PC-9 (cell line): ENCODE measurements at regions not wholly inside any gene's neighbourhood (a gene's known extent, or its start where the extent isn't known, plus 50 kb on each side); places are given as distances from the start of the nearest gene placed in this dataset.

Experiments used
- BruUV-seq: library from RNA; stranded (reverse); fragments of 400-500 nt; replicated peaks from 2 replicates; lab custom pipeline; 2021; lab: Mats Ljungman, UMichigan
- CTCF ChIA-PET: fragments of 300-600 bp; sonication (Branson Sonifier 250); formaldehyde crosslinking; loops from one replicate; lab custom pipeline; 2022; ENCODE audit warnings: antibody characterized with exemption; lab: Charles Lee
- POLR2A ChIA-PET: fragments of 300-600 bp; sonication (Branson Sonifier 250); formaldehyde crosslinking; loops from one replicate; lab custom pipeline; 2022; ENCODE audit warnings: antibody characterized with exemption; ENCODE audit not compliant: unreplicated experiment; lab: Charles Lee
- DNase-seq, 2 experiments: peaks; one replicate each; pipeline versions ENCODE4 v3.0.0 to v3.0.0-alpha.2; 2015 to 2022; ENCODE audit warnings: mixed read lengths in 1 of 2
- H2AFZ ChIP-seq: fragments of 200-600 bp; sonication (generic); 2 replicates; pipeline ENCODE4 v1.8.1; 2017; ENCODE audit warnings: antibody characterized with exemption
- H3F3A ChIP-seq: fragments of 200-600 bp; sonication (generic); 2 replicates; pipeline ENCODE4 v1.8.1; 2017; ENCODE audit warnings: antibody characterized with exemption, mild to moderate bottlenecking, low read depth; ENCODE audit not compliant: insufficient read depth
- H3K27ac ChIP-seq: fragments of 200-600 bp; sonication (generic); 2 replicates; pipeline ENCODE4 v1.6.1; 2016; ENCODE audit warnings: mixed run types
- H3K27me3 ChIP-seq: fragments of 200-600 bp; sonication (generic); 2 replicates; pipeline ENCODE4 v1.6.1; 2016; ENCODE audit warnings: low read depth, mixed run types; ENCODE audit not compliant: insufficient read depth
- H3K36me3 ChIP-seq: fragments of 200-600 bp; sonication (generic); 2 replicates; pipeline ENCODE4 v1.6.1; 2016; ENCODE audit warnings: low read depth, mixed run types
- H3K4me1 ChIP-seq: fragments of 200-600 bp; sonication (generic); replicated peaks from 2 replicates; pipeline ENCODE4 v1.6.1; 2016; ENCODE audit warnings: mixed run types; ENCODE audit not compliant: insufficient read depth
- H3K4me2 ChIP-seq: fragments of 200-600 bp; sonication (generic); 2 replicates; pipeline ENCODE4 v1.6.1; 2017; ENCODE audit warnings: mixed run types
- H3K4me3 ChIP-seq: fragments of 200-600 bp; sonication (generic); 2 replicates; pipeline ENCODE4 v1.6.1; 2016; ENCODE audit warnings: mixed run types
- H3K79me2 ChIP-seq: fragments of 200-600 bp; sonication (generic); 2 replicates; pipeline ENCODE4 v1.6.1; 2017; ENCODE audit warnings: low read depth, mixed run types
- H3K9me2 ChIP-seq: fragments of 200-600 bp; sonication (generic); 2 replicates; pipeline ENCODE4 v1.8.1; 2017; ENCODE audit warnings: mild to moderate bottlenecking; ENCODE audit not compliant: insufficient read depth
- H3K9me3 ChIP-seq: fragments of 200-600 bp; sonication (generic); 2 replicates; pipeline ENCODE4 v1.8.1; 2016; ENCODE audit warnings: low read depth; ENCODE audit not compliant: insufficient read depth
- H4K20me1 ChIP-seq: fragments of 200-600 bp; sonication (generic); 2 replicates; pipeline ENCODE4 v1.8.1; 2017; ENCODE audit not compliant: insufficient read depth
- EZH2 ChIP-seq: fragments of 200-600 bp; sonication (generic); IDR thresholded peaks from 2 replicates; pipeline ENCODE4 v1.8.0; 2017; ENCODE audit warnings: antibody characterized with exemption, low read depth
- intact Hi-C: fragments of 100-400 bp; cut with micrococcal nuclease; formaldehyde crosslinking; loops from one replicate; pipeline ENCODE4 v1.10.0; 2022; ENCODE audit not compliant: unreplicated experiment
- TF ChIP-seq, protein P1 (sequence below): fragments of 200-600 bp; sonication (generic); conservative IDR thresholded peaks from 2 replicates; pipeline ENCODE4 v1.6.1; 2017; ENCODE audit warnings: mixed run types, antibody characterized with exemption, mild to moderate bottlenecking, moderate library complexity

DNA sequence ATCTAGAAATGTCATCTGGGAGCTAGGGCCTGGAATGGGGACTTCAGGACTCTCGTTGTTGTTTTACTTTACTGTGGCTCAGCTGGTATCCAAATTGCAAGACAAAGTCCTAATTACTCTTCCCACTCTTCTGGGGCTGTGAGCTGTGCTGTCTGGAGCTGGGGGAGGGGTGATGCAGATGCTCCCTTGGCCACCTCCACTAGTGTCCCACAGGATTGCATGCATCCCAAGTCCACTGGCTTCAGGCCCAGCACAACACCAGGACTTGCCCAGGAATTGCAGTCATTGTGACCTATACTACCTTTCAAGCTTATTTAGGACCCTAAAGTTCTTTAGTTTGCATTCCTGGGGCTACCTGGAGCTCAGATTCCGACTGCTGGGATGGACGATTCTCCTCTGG lies 366.1 kb upstream of the FAM47C start:
- POLR2A ChIA-PET = no interaction called here
- TF ChIP-seq, protein P1, sequence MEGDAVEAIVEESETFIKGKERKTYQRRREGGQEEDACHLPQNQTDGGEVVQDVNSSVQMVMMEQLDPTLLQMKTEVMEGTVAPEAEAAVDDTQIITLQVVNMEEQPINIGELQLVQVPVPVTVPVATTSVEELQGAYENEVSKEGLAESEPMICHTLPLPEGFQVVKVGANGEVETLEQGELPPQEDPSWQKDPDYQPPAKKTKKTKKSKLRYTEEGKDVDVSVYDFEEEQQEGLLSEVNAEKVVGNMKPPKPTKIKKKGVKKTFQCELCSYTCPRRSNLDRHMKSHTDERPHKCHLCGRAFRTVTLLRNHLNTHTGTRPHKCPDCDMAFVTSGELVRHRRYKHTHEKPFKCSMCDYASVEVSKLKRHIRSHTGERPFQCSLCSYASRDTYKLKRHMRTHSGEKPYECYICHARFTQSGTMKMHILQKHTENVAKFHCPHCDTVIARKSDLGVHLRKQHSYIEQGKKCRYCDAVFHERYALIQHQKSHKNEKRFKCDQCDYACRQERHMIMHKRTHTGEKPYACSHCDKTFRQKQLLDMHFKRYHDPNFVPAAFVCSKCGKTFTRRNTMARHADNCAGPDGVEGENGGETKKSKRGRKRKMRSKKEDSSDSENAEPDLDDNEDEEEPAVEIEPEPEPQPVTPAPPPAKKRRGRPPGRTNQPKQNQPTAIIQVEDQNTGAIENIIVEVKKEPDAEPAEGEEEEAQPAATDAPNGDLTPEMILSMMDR = no peak
- TF ChIP-seq EZH2 = no peak
- intact Hi-C loops = no loop called here

DNA sequence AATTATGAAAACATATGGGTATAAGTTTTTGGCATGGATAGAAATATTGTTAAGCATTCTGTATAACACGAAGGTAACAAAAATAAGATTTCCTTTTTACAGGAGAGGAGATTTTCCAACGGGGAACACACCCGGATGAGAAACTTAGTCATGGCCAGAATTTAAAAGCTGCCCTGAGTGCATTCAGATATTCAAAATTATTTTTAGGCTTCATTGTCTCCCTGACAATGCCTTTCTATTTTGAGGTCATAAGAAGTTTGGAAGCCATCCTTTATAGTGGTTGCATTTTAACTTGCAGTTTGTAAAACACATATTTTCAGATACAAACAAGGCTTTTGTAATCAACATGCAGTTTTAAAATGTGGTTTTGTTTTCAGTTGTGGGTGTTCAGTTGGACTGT lies 357.5 kb upstream of the FAM47C start:
- no peak for DNase-seq
- H3K36me3 ChIP-seq = no peaks in the 10 kb centered on the region
- POLR2A ChIA-PET = no interaction called here
- no peak overlapping the region for H3K4me2 ChIP-seq
- CTCF ChIA-PET = no interaction called here
- no peak overlapping the region for H3K4me3 ChIP-seq
- no peaks in the 10 kb centered on the region for H3K79me2 ChIP-seq
- no peaks in the 10 kb centered on the region for H3K4me1 ChIP-seq
- no peaks in the 10 kb centered on the region for H4K20me1 ChIP-seq
- H3K9me2 ChIP-seq = no peaks in the 10 kb centered on the region
- H3F3A ChIP-seq = no peaks in the 10 kb centered on the region
- BruUV-seq = no TSS peak
- H2AFZ ChIP-seq = no peak overlapping the region
- H3K27me3 ChIP-seq = no peaks in the 10 kb centered on the region
- TF ChIP-seq, protein P1 = no peak
- TF ChIP-seq EZH2 = no peak
- no peak overlapping the region for H3K27ac ChIP-seq
- no peaks in the 10 kb centered on the region for H3K9me3 ChIP-seq
- intact Hi-C loops = no loop called here

More for the DNA sequence above, 366.1 kb upstream of the FAM47C start:
- Histone ChIP-seq H3K27me3 (no peaks in the 10 kb centered on the region), H4K20me1 (no peaks in the 10 kb centered on the region), H2AFZ (no peak overlapping the region), H3K9me3 (no peaks in the 10 kb centered on the region), H3F3A (no peaks in the 10 kb centered on the region), H3K9me2 (no peaks in the 10 kb centered on the region), H3K27ac (no peak overlapping the region), H3K36me3 (no peaks in the 10 kb centered on the region), H3K79me2 (no peaks in the 10 kb centered on the region), H3K4me1 (no peaks in the 10 kb centered on the region), H3K4me3 (no peak overlapping the region), H3K4me2 (no peak overlapping the region)
- no TSS peak for BruUV-seq
- DNase-seq = no peak
- CTCF ChIA-PET = no interaction called here

DNA sequence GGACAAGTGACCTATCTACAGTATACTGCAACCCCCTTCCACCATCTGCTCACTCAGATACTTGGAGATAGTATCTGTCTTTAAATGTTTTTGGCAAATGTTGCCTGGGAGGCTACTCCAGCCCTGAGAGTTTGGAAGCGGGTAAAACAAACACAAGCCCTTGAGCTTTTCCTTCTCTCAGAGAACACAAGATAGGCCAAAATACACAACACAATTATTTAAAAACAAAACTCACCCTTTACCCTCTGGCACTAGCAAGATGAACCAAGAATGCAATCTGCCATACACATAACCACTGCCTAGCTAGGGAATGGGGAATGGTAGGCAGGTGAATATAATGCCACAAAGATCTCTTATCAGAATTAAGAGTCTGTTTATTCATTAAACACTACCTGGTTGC lies 324.7 kb upstream of the FAM47C start:
- Histone ChIP-seq H3K36me3 (no peaks in the 10 kb centered on the region), H3K27ac (no peak overlapping the region), H3K9me3 (no peaks in the 10 kb centered on the region), H3K79me2 (no peaks in the 10 kb centered on the region), H4K20me1 (no peaks in the 10 kb centered on the region), H3F3A (no peaks in the 10 kb centered on the region), H3K4me2 (no peak overlapping the region), H3K4me3 (no peak overlapping the region), H3K27me3 (no peaks in the 10 kb centered on the region), H3K4me1 (no peaks in the 10 kb centered on the region), H2AFZ (no peak overlapping the region), H3K9me2 (no peaks in the 10 kb centered on the region)
- intact Hi-C loops = no loop called here
- no peak for TF ChIP-seq EZH2
- TF ChIP-seq, protein P1 = no peak
- CTCF ChIA-PET = no interaction called here
- BruUV-seq = no TSS peak
- POLR2A ChIA-PET = no interaction called here
- DNase-seq = no peak
